ENCODE measurements at regions not wholly inside any gene's neighbourhood (a gene's known extent, or its start where the extent isn't known, plus 50 kb on each side); places are given as distances from the start of the nearest gene placed in this dataset.

DNA sequence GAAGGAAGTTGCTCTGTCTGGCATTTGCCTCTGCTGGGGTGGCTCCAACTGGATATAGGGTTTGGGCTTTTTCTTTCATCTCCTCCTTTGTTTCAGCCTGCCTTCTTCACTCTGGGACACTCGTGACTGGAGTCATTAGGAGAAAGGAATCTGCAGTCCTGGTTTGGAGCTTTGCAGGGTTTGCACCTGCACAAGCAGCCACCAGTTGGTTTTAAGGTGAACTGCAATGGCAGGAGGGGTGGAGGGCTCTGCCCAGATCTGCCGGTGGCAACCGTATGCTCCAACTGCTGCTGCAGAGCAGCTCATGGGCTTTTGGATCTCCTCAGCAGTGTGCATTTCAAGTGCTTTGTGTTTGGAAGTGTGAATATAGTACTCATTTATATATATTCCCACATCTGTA lies 131.3 kb upstream of the MGAT5 start:
- no peak for DNase-seq (ENCODE audit: low spot score)

DNA sequence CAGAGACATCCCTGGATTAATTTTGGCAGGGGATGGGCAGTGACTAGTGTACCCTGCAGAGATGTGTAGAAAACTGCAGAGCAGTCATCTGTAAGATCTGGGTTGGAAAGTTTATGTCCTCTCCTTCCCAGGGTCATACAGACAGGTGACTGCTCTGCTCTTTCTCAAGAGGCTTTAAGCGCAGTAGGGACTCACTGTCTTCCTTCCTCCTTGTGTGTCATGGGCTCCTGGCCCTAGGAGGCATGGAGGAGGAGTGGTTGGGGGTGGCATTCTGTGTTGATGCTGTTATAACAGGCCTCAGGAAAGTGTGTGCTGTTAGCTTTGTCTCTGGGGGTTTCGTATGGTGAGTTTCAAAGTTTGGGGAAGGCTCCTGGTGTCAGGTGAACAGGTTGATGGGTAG lies 130.5 kb upstream of the MGAT5 start:
- no peak for DNase-seq (ENCODE audit: low spot score)

DNA sequence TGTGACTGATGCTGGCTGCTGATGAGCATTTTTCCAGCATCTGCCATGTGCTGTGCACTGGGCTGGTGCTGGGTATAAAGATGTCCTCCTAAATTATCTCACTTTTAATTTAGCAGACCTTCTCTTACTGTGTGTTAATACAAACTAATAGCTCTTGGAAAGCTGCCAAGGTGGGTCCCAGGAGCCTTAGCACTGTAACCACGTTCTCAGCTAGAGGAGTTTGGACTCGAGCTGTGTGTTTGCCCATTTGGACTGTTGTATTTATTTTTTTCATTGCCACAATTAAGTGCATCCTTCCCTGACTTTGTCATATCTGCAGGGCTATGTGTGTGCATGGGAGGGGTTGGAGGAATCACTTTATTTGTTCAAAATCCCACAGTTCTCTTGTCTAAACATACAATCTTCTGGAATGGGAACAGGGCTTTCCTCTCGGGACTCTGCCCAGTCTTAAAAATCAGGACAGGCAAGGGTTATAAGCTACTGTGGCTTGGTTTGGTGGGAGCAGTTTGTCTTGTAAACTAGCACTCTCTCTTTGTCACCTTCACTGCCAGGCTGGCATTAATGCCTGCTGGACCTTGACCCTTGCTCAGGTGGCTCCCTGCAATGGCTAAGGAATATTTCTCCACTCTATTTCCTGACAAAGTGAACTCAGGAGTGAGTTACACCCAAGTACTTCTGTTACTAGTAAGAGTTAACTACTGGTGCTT lies 129.7 kb upstream of the MGAT5 start:
- no peak for DNase-seq (ENCODE audit: low spot score)

DNA sequence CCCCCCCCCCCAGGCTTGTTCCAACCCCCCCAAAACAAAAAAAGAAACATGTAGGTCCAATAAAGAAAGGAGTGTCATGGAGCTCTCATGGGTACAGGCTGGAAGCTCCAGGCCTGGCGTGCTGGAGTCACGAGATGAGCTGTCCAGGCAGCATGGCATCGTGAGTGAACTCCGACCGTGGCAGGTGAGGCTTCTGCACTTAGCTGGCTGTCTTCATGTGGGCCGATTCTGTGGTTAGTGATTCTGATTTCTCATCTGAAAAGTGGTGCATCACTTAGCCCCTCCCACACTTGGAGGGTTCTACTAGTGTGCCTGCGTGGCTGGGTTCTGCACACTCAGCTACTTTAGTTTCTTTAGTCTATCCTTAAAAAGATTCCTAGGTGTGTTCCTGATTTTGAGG lies 126.4 kb upstream of the MGAT5 start:
- no peak for DNase-seq (ENCODE audit: low spot score)

DNA sequence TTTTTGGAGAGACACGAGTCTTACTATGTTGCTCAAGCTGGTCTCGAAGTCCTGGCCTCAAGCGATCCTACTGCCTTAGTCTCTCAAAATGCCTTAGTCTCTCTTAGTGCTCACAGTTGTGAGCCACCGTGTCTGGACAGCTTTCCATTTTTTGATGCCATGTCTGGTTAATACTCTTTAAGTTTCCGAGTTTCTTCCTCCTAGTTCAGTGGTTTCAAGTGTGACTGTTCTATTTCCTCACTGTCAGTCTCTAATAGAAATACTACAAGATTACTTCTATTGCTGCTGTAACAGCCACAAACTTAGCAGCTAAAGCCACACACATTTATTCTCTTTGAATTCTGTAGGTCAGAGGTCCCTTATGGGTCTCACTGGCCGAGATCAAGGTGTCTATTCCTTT lies 125.1 kb upstream of the MGAT5 start:
- no peak for DNase-seq (ENCODE audit: low spot score)

DNA sequence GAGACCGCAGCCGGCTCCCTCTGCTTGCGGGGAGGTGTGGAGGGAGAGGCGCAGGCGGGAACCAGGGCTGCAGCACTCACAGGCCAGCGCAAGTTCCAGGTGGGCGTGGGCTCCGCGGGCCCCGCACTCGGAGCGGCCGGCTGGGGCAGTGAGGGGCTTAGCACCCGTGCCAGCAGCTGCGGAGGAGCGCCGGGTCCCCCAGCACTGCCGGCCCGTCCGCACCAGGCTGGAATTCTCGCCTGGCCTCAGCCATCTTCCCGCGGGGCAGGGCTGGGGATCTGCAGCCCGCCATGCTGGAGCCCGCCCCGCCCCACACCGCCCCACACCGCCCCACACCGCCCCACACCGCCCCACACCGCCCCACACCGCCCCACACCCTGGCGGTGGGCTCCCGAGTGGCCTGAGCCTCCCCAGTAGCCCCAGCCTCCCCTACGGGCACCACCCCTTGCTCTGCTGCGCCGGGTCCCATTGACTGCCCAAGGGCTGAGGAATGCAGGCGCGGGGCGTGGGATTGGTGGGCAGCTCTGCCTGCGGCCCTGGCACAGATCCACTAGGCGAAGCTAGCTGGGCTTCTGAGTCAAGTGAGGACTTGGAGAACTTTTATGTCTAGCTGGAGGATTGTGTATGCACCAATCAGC lies 123.9 kb upstream of the MGAT5 start:
- no peak for DNase-seq (ENCODE audit: low spot score)

DNA sequence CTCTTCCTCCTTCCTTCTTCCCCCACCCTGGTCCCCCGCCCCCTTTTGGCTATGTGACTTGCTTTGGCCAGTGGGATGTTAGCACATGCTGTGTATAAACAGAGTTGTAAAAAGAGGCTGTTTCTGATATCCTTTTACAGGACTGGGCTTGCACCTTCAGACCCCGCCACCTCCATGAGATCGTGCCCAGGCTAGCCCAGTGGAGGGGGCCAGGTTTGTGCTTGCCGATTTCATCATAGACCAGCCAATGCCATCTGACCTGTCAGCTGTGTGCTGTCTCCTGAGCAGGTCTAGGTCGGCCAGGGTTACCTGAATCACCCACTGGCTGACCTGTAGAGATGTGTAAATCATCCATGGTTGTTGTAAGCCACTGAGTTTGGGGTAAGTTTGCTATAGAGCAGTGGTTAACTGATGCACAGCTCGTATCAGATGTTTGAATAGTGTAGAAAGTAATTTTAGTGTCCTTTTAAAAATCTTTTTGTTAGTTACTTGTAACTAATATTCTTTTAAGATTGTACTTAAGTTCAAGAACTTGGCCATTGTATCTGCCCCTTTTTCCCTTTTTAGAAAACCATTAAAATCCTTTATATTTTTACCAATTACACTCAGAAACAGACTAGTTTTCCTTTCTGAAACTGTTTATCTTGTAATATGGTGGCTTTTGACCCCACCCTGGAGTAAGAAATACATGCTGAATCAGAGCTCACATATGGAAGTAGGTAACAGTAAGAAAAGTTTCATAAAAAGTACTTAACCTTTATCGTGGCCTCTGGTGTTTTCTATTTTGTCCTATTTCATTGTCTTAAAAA lies 122.0 kb upstream of the MGAT5 start:
- no peak for DNase-seq (ENCODE audit: low spot score)

DNA sequence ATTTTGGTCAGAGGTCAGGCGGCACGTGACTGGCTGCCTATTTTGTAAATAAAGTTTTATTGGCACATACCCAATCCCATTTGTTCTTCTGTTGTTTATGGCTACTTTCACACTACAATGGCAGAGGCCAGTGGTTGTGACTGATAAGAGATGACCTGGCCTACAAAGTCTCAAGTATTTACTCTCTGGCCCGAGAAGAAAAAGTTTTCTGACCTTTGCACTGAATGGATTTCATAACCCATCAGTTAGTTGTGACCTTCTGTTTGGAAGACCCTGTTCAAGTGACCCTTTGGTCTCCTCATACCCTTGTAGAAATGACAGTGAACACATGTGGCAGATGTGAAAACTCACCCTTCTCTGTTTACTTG lies 121.4 kb upstream of the MGAT5 start:
- no peak for DNase-seq (ENCODE audit: low spot score)

DNA sequence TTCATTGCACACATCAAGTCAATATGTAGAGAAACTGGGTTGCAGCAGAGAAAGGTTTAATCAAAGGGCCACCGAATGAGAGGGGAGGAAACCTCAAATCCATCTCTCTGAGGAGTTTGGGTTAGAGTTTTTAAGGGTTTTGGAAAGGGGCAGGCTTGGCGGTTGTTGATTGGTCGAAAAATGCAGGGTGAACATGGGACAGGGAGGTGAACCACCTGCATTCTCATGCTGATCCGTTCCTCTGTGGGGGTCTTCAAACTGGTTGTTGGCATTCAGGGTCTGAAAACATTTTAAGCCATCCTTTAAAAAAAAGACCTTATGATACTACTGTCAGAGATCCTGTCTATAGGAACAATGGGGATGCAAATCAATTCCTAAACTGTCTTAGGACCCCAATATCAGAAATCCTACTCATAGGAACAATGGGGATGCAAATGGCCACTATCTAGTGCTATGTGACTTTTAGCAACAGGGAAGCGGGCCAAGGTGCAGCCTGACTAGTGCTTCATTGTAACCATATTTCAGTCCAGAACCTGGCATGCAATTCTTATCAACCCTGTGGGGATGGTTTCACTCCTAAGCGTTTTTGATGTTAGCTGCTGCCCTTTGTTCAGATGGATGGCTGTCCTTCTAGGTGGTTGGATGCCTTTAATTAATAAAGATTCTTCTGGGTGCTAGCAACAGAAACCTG lies 120.1 kb upstream of the MGAT5 start:
- no peak for DNase-seq (ENCODE audit: low spot score)

DNA sequence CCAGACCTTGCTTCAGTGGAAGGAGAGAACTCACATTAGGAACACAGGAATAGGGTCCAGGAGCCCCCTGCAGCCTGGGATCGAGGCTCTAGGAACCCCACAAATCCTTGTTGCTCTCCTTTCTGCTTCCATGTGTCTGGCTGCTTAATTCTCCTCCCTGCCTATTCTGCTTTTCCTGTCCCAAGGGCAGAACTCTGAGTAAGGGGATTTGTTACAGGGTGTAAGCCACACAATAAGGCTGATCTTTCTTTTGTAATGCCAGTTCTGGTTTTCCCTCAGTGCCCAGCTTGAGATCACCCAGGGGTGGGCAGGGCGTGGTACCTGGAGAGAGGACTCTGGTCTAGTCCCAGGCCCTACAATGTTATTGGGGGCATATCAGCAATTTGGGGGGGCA lies 119.6 kb upstream of the MGAT5 start:
- no peak for DNase-seq (ENCODE audit: low spot score)

DNA sequence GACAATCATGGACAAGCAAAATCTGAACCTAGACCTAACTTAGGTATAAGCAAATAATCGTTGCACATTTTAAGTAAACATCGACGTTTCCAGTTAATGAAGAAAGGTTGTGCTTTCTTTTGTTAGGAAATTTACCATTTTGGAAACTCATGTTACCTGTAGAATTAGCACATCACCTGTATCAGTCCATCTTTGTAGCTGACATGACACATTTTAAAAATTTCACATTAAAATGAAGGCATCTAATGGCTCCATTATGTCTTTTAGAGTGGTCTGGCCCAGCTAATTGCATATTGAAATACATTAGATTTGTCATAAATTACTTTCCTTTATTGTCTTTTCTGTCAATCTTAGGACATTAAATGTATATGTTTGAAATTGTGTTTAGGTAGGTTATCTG lies 119.0 kb upstream of the MGAT5 start:
- DNase-seq (ENCODE audit: low spot score): no peak

DNA sequence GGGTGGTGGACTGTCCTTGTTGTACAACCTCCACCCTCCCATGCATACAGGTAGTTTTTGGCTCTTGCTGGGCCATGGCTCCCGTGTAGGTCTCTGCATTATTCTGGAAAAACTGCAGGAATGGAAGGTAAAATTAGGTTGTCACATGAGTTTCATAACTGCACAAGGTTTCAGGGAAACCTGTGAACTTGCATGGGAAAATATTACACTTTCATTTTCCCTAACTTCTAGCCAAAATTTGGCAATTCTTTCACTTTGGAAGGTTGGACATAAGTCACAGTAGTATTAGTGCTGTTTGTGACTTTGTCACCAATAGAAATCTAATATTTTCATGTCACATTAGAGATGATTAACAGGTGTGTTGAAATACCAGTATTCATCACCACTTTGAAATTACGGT lies 118.1 kb upstream of the MGAT5 start:
- DNase-seq (ENCODE audit: low spot score): no peak

DNA sequence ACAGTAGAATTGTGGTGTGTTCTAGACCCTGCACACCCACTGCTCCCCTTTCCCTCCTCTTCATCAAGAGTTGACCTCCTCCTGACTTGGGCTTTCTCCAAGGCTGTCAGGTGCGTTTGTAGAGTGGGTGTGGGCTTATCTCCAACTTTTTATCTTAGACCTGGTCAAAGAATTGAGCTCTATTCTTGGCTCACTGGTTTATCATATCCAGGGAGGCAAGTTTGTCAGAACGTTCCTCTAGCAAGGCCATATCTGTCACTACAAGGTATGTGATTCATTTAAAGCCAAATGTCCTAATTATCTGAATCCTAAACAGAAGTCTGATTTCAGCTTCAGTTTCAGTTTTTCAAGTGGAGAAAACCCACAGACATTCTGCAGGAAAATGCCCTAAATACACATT lies 117.1 kb upstream of the MGAT5 start:
- DNase-seq (ENCODE audit: low spot score): no peak

DNA sequence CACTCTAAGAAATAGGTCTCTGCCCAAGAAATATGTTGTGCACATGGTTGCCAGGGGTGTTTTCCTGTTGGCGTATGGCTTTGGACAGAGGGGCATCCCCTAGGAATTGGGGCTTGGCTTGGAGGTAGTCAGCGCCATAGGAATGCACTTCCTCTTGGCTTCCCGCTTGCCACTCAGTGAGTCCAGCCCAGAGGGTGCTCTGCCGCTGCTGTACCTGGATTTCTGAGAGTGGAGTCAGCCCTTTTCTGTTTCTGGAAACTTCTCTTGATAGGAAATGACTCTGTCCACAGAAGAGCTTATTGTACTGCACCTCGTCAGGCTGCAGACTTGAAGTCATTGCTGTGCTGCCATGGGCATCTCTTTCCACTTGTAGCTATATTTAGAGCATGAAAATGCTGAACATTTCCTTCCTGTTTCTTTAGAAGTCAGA lies 116.7 kb upstream of the MGAT5 start:
- DNase-seq (ENCODE audit: low spot score): no peak

DNA sequence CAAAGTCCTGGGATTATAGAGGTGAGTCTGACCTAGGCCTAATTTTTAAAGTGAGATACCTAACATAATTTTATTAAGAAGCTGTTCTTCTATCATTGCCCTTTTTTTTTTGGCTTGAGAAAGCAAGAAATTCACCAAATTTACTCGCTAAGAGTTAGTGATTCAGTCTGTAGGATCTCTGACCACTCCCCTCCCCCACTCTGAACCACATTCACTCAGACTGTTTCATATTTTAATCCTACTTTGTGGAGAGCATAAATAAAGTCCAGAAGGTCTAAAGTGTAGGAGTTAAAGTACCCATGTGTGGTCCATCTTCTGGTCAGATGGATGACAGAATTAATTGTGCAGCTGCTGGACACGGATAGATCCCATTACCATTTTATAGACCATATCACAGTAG lies 115.8 kb upstream of the MGAT5 start:
- DNase-seq (ENCODE audit: low spot score): no peak

DNA sequence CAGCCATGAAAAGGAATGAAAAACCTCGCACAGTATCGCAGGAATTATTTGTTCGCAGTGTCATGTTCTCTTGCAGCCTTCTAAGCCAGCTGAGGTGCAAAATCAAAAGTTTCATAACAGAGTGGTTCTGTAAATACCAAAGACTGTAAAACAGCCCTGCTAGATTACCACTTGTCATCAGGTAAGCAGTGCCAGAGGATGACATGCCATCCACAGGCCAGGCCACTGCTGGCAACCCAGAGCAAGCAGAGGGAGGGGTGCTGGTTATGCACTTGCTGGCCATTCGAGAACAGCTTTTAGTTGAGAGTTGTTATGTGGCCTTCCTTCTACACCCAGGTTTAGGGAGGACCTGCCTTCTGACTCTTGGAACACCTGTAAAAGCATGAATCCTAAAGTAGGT lies 114.3 kb upstream of the MGAT5 start:
- no peak for DNase-seq (ENCODE audit: low spot score)

DNA sequence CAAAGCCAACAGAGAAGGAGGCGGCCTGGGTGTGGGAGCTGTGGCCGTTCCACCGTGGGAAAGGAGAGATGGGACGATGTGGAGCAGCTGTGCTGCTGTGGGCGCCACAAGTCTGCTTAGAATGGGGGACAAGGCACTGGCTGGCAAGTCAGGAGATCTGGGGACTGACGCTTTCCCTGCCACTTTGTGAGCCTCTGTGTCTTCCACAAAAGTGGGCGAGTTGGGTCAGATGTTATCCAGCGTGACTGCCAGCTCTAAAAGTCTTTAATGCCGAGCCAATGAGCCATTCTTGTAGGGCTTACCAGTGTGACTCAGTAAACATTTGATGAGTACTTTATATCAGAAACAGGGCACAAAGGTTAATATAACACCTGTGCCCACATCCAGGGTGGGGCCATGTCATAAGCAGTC lies 113.6 kb upstream of the MGAT5 start:
- no peak for DNase-seq (ENCODE audit: low spot score)

DNA sequence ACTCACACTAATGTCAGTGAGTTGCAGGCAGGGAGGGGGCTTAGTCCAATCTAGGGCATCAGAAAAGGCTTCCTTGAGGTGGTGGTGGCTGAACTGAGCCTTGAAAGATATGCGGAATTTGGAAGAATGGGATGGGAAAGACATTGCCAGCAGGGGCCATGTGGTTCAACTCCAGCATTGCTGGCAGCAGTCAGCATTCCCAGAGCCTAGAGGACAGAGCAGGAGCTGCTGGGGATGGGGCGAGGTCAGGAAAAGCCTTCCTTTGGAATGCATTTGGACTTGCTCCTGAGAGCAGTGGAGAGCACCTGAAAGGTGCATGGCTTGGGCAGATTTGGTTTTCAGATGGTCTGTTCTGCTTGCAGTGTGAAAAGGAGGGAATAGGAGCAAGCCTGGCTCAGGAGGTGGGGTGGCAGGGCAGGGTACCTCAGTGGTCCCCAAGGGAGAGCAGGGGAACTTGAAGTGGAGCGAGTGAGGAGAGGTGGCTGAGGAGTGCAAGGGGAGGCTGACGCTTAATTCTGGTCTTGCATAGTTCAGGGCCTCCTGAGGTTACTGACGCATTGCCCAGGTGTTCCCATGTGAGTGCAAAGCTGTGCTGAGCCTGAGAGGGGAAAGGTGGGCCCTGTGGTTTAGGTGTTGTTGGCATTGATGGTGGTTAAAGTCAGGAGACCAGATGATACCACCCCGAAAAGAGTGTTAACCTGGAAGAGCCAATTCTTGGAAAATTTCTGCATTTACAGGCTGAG lies 112.1 kb upstream of the MGAT5 start:
- no peak for DNase-seq (ENCODE audit: low spot score)

DNA sequence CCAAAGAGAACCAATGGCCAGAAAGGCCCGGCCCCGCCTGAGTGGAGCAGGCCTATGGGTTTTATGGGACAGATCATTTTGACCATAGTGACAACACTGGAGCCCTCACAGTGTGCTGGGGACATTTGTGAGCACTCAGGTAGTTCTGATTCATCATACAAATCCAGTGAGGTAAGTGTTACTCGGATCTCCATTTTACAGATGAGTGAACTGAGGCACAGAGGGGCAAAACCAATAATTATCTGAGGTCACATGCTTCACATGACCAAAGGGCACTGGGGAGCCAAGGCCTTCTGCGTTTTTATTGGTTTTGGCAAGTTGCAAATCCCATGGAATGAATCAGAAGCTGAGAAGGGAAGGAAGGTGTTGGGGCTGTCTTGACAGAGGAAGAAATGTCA lies 111.5 kb upstream of the MGAT5 start:
- DNase-seq (ENCODE audit: low spot score): no peak

DNA sequence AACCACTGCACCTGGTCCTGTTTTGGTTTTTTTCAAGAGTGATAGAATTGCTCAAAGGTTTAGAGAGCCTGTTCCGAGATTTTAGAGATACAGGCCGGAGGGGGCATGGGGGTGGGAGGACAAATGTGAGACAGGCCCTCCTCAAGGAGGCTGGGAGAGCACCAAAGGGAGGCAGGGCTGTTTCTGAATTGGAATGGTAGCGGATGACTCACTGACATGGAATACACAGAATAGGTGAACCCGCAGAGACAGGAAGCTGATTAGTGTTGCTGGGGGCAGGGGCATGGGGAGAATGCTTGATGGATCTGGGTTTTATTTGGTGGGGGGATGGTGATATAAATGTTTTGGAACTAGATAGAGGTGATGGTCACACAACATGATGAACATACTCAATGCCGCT lies 111.0 kb upstream of the MGAT5 start:
- no peak for DNase-seq (ENCODE audit: low spot score)

DNA sequence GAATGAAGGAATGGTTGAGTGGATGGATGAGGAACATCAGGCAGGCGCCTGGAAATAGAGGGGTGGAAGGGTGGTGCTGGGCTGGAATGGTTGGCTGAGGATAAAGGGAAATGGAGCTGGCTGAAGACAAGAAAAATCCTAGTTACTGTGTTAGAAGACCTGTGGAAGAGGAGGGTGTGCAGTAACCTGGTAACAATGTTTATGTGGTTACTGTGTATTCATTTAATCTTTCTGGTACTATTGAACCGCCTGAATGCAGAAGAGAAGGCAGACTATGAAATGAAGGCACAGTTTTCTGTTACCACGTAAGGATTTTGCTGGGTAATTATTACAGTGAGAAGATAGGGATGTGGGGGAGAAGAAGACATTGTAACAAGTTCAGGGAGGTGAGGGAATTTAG lies 110.3 kb upstream of the MGAT5 start:
- DNase-seq (ENCODE audit: low spot score): no peak

DNA sequence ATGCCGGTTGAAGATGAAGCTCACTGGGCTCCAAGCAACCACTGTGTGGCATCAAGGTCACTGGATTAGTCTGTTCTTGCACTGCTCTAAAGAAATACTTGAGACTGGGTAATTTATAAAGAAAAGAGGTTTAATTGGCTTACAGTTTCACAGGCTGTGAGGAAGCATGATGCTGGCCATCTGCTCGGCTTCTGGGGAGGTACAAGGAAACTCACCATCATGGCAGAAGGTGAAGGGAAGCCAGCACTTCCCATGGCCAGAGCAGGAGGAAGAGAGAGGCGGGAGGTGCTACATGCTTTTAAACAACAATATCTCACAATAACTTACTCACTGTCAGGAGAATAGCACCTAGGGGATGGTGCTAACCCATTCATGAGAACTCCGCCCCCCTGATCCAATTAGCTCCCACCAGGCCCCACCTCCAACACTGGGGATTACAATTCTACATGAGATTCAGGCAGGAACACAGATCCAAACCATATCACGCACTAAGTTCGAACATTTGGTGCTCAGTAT lies 109.7 kb upstream of the MGAT5 start:
- DNase-seq (ENCODE audit: low spot score): no peak
